HL-60 (cell line): ENCODE measurements at regions not wholly inside any gene's neighbourhood (a gene's known extent, or its start where the extent isn't known, plus 50 kb on each side); places are given as distances from the start of the nearest gene placed in this dataset.
A peak's percentile ranks its signal among the peaks of the same experiment; 100 is the strongest.

Experiments
- DNase-seq, 2 experiments: peaks; one replicate each; pipeline ENCODE4 v3.0.0-alpha.2; 2010 to 2020; ENCODE audit warnings: low read depth in 1 of 2, low spot score in 1 of 2
- H3K27ac ChIP-seq: fragments of 250-450 bp; sonication (Bioruptor Pico); replicated peaks from 2 replicates; pipeline ENCODE4 v1.5.1; 2020; ENCODE audit warnings: mild to moderate bottlenecking, moderate library complexity
- H3K27me3 ChIP-seq: fragments of 250-450 bp; sonication (Bioruptor Pico); 2 replicates; pipeline ENCODE4 v1.5.1; 2021; ENCODE audit warnings: mild to moderate bottlenecking, moderate library complexity; ENCODE audit not compliant: insufficient read depth, poor library complexity, severe bottlenecking
- H3K4me3 ChIP-seq: replicated peaks from 2 replicates; pipeline ENCODE4 v1.5.1; 2011; ENCODE audit warnings: mild to moderate bottlenecking, control low read depth, low read length; ENCODE audit not compliant: insufficient read depth
- CTCF ChIP-seq: IDR thresholded peaks from one replicate; pipeline ENCODE4 v1.5.1; 2011; ENCODE audit warnings: low read length, control low read depth, inconsistent platforms; ENCODE audit not compliant: insufficient read depth
- GABPA ChIP-seq: IDR thresholded peaks from 2 replicates; pipeline ENCODE4 v1.6.1; 2012; ENCODE audit warnings: low read depth
- POLR2AphosphoS5 ChIP-seq: IDR thresholded peaks from 2 replicates; pipeline ENCODE4 v1.6.1; 2012; ENCODE audit warnings: low read depth
- SPI1 ChIP-seq: IDR thresholded peaks from 2 replicates; pipeline ENCODE4 v1.6.1; 2012; ENCODE audit warnings: low read depth, mild to moderate bottlenecking, borderline replicate concordance
- TF ChIP-seq, protein P1 (sequence below): IDR thresholded peaks from 2 replicates; pipeline ENCODE4 v1.6.1; 2012; ENCODE audit warnings: low read depth; ENCODE audit not compliant: insufficient replicate concordance

GRCh38 chr1:228983661-228984060 is 248.4 kb downstream of the RHOU start:
- H3K4me3 ChIP-seq = no peak overlapping the region
- DNase-seq = no peak
- no peaks in the 10 kb centered on the region for H3K27me3 ChIP-seq
- TF ChIP-seq CTCF = no peak
- TF ChIP-seq, protein P1, sequence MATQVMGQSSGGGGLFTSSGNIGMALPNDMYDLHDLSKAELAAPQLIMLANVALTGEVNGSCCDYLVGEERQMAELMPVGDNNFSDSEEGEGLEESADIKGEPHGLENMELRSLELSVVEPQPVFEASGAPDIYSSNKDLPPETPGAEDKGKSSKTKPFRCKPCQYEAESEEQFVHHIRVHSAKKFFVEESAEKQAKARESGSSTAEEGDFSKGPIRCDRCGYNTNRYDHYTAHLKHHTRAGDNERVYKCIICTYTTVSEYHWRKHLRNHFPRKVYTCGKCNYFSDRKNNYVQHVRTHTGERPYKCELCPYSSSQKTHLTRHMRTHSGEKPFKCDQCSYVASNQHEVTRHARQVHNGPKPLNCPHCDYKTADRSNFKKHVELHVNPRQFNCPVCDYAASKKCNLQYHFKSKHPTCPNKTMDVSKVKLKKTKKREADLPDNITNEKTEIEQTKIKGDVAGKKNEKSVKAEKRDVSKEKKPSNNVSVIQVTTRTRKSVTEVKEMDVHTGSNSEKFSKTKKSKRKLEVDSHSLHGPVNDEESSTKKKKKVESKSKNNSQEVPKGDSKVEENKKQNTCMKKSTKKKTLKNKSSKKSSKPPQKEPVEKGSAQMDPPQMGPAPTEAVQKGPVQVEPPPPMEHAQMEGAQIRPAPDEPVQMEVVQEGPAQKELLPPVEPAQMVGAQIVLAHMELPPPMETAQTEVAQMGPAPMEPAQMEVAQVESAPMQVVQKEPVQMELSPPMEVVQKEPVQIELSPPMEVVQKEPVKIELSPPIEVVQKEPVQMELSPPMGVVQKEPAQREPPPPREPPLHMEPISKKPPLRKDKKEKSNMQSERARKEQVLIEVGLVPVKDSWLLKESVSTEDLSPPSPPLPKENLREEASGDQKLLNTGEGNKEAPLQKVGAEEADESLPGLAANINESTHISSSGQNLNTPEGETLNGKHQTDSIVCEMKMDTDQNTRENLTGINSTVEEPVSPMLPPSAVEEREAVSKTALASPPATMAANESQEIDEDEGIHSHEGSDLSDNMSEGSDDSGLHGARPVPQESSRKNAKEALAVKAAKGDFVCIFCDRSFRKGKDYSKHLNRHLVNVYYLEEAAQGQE = no peak
- no peak for TF ChIP-seq GABPA
- TF ChIP-seq POLR2AphosphoS5 = no peak
- TF ChIP-seq SPI1 = no peak
- peak overlapping the region; percentile 40 for H3K27ac ChIP-seq

DNA sequence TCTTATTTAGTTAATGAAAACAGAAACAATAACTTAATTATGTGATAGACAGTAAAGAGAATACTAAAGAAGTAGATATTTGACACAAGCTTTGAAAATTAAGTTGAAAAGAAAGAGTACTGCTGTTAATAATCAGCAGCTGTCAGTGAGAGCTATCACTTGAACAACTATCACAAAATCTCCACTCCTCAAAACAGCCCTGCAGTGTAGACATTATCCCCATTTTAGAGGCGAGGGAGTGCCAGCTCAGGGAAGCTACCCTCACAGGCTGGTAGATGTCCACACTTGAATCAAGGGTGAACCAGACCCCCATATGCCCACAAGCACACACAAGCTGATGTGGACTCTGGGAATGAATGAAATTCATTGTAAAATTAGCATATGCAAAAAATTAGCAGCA is 248.8 kb downstream of the RHOU start:
- H3K4me3 ChIP-seq = no peak overlapping the region
- H3K27ac ChIP-seq = no peak overlapping the region; the same call in 1 of the 2 replicates
- no peaks in the 10 kb centered on the region for H3K27me3 ChIP-seq
- no peak for DNase-seq
- TF ChIP-seq SPI1 (no peak), GABPA (no peak), POLR2AphosphoS5 (no peak), CTCF (no peak)
- TF ChIP-seq, protein P1 = no peak

DNA sequence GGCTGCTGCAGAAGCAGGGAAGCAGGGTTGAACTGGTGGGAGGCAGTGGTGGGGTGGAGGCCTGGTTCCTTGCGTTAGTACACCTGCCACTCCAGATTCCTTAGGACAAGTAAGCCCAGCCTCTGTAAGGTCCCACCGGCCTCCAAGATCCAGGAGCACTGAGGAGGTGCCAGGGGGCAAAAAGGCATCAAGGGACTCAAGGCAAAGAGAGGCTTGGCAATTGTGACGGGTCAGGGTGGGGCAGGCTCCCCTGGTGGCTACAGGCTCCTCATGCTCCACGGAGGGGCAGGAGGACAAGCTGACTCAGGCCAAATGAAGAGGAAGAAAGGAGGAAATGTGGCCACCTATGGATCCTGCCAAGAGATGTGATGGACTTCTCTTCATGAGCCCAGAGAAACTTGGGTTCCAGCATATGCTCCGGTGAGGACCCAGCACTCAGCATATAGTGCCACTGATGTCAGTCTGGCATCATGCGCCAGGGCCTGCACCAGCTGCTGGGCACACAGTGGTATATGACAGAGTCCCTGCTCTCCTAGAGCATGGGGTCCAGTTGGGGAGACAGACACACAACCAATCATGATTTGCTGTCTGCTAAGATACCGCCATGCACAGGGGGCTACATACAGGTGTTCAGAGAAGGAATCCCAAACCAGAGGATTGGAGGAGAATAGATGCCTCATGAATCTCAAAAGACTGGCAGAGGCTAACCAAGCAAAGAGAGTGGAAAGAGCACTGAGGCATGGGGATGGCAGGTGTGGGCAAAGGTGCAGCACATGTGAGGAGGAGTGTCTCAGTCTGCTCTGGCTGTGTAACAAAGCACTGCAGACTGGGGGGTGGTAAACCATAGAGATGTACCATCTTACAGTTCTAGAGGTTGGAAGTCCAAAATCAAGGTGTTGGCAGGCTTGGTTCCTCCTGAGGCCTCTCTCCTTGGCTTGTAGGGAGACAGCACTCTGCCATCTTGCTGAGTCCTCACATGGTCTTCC is 249.7 kb downstream of the RHOU start:
- TF ChIP-seq POLR2AphosphoS5 (no peak), GABPA (no peak), SPI1 (no peak)
- Histone ChIP-seq H3K27me3 (no peaks in the 10 kb centered on the region), H3K27ac (no peak overlapping the region), H3K4me3 (no peak overlapping the region)
- DNase-seq = no peak

- Histone ChIP-seq H3K4me3 (no peak overlapping the region), H3K27ac (no peak overlapping the region; the same call in 1 of the 2 replicates), H3K27me3 (no peaks in the 10 kb centered on the region)
- TF ChIP-seq CTCF (no peak), POLR2AphosphoS5 (no peak), GABPA (no peak), SPI1 (no peak)
- TF ChIP-seq, protein P1 = no peak
- DNase-seq = no peak
Measured at GRCh38 chr1:228985661-228986060, 250.4 kb downstream of the RHOU start.
